ENCODE measurements at regions not wholly inside any gene's neighbourhood (a gene's known extent, or its start where the extent isn't known, plus 50 kb on each side); places are given as distances from the start of the nearest gene placed in this dataset.

DNA sequence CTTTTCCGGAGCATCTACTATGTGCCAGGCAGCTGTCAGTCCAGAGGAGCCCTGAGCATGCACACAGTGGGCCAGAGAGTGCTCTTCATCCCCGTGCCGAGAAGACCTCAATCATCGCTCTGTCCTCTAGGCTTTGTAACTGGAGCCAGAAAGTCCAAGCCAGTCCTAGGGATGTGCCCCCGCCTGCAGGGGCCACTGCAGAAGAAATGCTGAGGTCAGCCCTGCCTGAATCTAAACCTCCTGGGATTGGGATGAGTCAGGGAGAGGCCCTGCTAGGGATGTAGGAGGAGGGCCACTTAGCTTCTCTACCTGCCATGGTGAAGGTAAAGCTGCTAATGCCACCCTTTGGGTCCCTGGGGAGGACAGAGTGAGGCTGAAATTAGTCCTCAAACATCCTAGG lies 146.8 kb downstream of the CDC5L start:
- ATAC-seq, result peak; percentile 46
- Mint-ChIP-seq H3K4me1 (peaks cover 9% of the 10 kb centered on the region), H3K9me3 (peaks cover 3% of the 10 kb centered on the region; the same call in 1 of the 2 replicates), H3K27me3 (ENCODE audit: low read depth) (no peaks in the 10 kb centered on the region; the same call in 1 of the 2 replicates), H3K27ac (no peak overlapping the region), H3K36me3 (no peaks in the 10 kb centered on the region), H3K4me3 (no peak overlapping the region)
- CTCF ChIA-PET, result interaction anchor here (1.5 kb wide), 1 partner anchor 59 kb away, joined by 4 read pairs; no protein-coding TSS in a partner anchor
- TF ChIP-seq SOX15 (CRISPR knock-in tag; IDR thresholded peaks at IDR 0.05) (no peak), OVOL2 (CRISPR knock-in tag; IDR thresholded peaks at IDR 0.05; ENCODE audit: borderline replicate concordance) (no peak), KAT7 (CRISPR knock-in tag; IDR thresholded peaks at IDR 0.05; ENCODE audit: borderline replicate concordance) (no peak), ZNF317 (CRISPR knock-in tag; IDR thresholded peaks at IDR 0.05; ENCODE audit: borderline replicate concordance, low read depth) (no peak), SMAD4 (CRISPR knock-in tag; IDR thresholded peaks at IDR 0.05) (no peak), ATF3 (CRISPR knock-in tag; conservative IDR thresholded peaks at IDR 0.05) (no peak), HMGA2 (CRISPR knock-in tag; IDR thresholded peaks at IDR 0.05) (no peak)
- TF ChIP-seq, protein P1, sequence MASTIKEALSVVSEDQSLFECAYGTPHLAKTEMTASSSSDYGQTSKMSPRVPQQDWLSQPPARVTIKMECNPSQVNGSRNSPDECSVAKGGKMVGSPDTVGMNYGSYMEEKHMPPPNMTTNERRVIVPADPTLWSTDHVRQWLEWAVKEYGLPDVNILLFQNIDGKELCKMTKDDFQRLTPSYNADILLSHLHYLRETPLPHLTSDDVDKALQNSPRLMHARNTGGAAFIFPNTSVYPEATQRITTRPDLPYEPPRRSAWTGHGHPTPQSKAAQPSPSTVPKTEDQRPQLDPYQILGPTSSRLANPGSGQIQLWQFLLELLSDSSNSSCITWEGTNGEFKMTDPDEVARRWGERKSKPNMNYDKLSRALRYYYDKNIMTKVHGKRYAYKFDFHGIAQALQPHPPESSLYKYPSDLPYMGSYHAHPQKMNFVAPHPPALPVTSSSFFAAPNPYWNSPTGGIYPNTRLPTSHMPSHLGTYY (CRISPR knock-in tag; IDR thresholded peaks at IDR 0.05), result no peak
- TF ChIP-seq, protein P2, sequence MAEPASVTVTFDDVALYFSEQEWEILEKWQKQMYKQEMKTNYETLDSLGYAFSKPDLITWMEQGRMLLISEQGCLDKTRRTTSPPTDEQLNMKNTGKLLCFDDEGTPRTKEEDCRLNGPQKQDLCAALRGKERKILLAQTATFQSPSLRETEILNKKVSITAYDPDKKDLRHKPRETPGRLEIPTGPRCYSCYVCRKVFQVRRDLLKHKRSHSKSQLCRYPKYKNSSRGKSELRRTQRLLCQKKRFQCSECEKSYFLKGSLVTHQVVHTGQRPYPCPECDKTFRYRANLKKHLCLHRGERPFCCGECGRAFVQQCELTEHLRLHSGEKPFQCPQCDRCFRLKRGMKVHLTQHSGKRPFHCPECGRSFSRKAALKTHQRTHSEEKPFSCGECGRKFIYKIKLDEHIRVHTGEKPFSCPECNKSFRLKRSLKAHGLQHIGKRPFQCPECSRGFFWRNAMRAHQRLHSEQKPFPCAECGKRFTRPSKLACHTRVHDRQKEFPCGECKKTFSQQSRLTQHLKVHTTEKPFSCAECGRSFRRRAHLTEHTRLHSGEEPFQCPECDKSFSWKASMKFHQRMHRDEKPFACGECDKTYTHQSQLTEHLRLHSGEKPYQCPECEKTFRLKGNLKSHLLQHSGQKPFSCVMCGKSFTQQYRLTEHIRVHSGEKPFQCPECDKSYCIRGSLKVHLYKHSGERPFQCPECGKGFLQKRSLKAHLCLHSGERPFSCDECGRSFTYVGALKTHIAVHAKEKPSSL (CRISPR knock-in tag; conservative IDR thresholded peaks at IDR 0.05), result no peak
- TF ChIP-seq, protein P3, sequence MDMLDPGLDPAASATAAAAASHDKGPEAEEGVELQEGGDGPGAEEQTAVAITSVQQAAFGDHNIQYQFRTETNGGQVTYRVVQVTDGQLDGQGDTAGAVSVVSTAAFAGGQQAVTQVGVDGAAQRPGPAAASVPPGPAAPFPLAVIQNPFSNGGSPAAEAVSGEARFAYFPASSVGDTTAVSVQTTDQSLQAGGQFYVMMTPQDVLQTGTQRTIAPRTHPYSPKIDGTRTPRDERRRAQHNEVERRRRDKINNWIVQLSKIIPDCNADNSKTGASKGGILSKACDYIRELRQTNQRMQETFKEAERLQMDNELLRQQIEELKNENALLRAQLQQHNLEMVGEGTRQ (CRISPR knock-in tag; IDR thresholded peaks at IDR 0.05), result no peak
- POLR2A ChIA-PET, result no interaction called here
- DNase-seq (ENCODE audit: low spot score), result no peak

- ChIA-PET POLR2A (no interaction called here), CTCF (interaction anchor here (1.5 kb wide), 1 partner anchor 60 kb away, joined by 4 read pairs; no protein-coding TSS in a partner anchor)
- Mint-ChIP-seq H3K27me3 (ENCODE audit: low read depth) (no peaks in the 10 kb centered on the region; the same call in 1 of the 2 replicates), H3K4me1 (peaks cover 5% of the 10 kb centered on the region), H3K27ac (no peak overlapping the region), H3K9me3 (peaks cover 10% of the 10 kb centered on the region), H3K36me3 (peaks cover under 1% of the 10 kb centered on the region; the same call in 1 of the 2 replicates), H3K4me3 (no peak overlapping the region)
- ATAC-seq, result no peak
- TF ChIP-seq, protein P4, sequence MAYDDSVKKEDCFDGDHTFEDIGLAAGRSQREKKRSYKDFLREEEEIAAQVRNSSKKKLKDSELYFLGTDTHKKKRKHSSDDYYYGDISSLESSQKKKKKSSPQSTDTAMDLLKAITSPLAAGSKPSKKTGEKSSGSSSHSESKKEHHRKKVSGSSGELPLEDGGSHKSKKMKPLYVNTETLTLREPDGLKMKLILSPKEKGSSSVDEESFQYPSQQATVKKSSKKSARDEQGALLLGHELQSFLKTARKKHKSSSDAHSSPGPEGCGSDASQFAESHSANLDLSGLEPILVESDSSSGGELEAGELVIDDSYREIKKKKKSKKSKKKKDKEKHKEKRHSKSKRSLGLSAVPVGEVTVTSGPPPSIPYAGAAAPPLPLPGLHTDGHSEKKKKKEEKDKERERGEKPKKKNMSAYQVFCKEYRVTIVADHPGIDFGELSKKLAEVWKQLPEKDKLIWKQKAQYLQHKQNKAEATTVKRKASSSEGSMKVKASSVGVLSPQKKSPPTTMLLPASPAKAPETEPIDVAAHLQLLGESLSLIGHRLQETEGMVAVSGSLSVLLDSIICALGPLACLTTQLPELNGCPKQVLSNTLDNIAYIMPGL (CRISPR knock-in tag; IDR thresholded peaks at IDR 0.05), result no peak
- TF ChIP-seq MXD4 (CRISPR knock-in tag; IDR thresholded peaks at IDR 0.05; ENCODE audit: borderline replicate concordance) (no peak), ZNF423 (CRISPR knock-in tag; IDR thresholded peaks at IDR 0.05) (no peak), GABPB1 (CRISPR knock-in tag; IDR thresholded peaks at IDR 0.05) (no peak), GTF2I (CRISPR knock-in tag; conservative IDR thresholded peaks at IDR 0.05) (no peak), ATF6 (CRISPR knock-in tag; IDR thresholded peaks at IDR 0.05) (no peak), PREB (CRISPR knock-in tag; IDR thresholded peaks at IDR 0.05; ENCODE audit: borderline replicate concordance) (no peak), JUN (CRISPR knock-in tag; IDR thresholded peaks at IDR 0.05) (no peak)
- TF ChIP-seq, protein P5, sequence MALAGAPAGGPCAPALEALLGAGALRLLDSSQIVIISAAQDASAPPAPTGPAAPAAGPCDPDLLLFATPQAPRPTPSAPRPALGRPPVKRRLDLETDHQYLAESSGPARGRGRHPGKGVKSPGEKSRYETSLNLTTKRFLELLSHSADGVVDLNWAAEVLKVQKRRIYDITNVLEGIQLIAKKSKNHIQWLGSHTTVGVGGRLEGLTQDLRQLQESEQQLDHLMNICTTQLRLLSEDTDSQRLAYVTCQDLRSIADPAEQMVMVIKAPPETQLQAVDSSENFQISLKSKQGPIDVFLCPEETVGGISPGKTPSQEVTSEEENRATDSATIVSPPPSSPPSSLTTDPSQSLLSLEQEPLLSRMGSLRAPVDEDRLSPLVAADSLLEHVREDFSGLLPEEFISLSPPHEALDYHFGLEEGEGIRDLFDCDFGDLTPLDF (CRISPR knock-in tag; IDR thresholded peaks at IDR 0.05), result no peak
- TF ChIP-seq, protein P6, sequence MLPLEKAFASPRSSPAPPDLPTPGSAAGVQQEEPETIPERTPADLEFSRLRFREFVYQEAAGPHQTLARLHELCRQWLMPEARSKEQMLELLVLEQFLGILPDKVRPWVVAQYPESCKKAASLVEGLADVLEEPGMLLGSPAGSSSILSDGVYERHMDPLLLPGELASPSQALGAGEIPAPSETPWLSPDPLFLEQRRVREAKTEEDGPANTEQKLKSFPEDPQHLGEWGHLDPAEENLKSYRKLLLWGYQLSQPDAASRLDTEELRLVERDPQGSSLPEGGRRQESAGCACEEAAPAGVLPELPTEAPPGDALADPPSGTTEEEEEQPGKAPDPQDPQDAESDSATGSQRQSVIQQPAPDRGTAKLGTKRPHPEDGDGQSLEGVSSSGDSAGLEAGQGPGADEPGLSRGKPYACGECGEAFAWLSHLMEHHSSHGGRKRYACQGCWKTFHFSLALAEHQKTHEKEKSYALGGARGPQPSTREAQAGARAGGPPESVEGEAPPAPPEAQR (CRISPR knock-in tag; IDR thresholded peaks at IDR 0.05), result no peak
- TF ChIP-seq, protein P7, sequence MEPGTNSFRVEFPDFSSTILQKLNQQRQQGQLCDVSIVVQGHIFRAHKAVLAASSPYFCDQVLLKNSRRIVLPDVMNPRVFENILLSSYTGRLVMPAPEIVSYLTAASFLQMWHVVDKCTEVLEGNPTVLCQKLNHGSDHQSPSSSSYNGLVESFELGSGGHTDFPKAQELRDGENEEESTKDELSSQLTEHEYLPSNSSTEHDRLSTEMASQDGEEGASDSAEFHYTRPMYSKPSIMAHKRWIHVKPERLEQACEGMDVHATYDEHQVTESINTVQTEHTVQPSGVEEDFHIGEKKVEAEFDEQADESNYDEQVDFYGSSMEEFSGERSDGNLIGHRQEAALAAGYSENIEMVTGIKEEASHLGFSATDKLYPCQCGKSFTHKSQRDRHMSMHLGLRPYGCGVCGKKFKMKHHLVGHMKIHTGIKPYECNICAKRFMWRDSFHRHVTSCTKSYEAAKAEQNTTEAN (CRISPR knock-in tag; IDR thresholded peaks at IDR 0.05), result no peak
- no peak for DNase-seq (ENCODE audit: low spot score)
Observed at GRCh38 chr6:44535446-44535845, 147.9 kb downstream of the CDC5L start.
